Type B pancreatic cell (in vitro differentiated cells): ENCODE measurements at regions not wholly inside any gene's neighbourhood (a gene's known extent, or its start where the extent isn't known, plus 50 kb on each side); places are given as distances from the start of the nearest gene placed in this dataset.

ENCODE experiments used
- DNase-seq: peaks from one replicate; pipeline ENCODE4 v3.0.0; 2021; ENCODE audit warnings: mixed read lengths; ENCODE audit not compliant: unreplicated experiment; ENCODE audit errors: extremely low spot score
- H3K27ac Mint-ChIP-seq: 2 replicates; pipeline ENCODE4 v1.8.0; 2021; ENCODE audit warnings: mild to moderate bottlenecking, mixed read lengths
- H3K27me3 Mint-ChIP-seq: 2 replicates; pipeline ENCODE4 v1.8.0; 2021; ENCODE audit warnings: mixed read lengths
- H3K36me3 Mint-ChIP-seq: 2 replicates; pipeline ENCODE4 v1.8.0; 2021; ENCODE audit warnings: mixed read lengths
- H3K4me1 Mint-ChIP-seq: one replicate; pipeline ENCODE4 v1.8.0; 2021; ENCODE audit warnings: mixed read lengths; ENCODE audit not compliant: unreplicated experiment
- H3K4me3 Mint-ChIP-seq: 2 replicates; pipeline ENCODE4 v1.8.0; 2021; ENCODE audit warnings: mild to moderate bottlenecking, mixed read lengths
- H3K9me3 Mint-ChIP-seq: 2 replicates; pipeline ENCODE4 v1.8.0; 2021; ENCODE audit warnings: mixed read lengths
- CTCF ChIP-seq: fragments of 200-600 bp; sonication (generic); conservative IDR thresholded peaks from 2 replicates; pipeline ENCODE4 v1.5.0; 2021; ENCODE audit warnings: antibody characterized with exemption, mild to moderate bottlenecking

GRCh38 chr1:234896477-234897389, 231.9 kb downstream of the TOMM20 start:
- Mint-ChIP-seq H3K9me3 (no peaks in the 10 kb centered on the region), H3K36me3 (no peaks in the 10 kb centered on the region), H3K27ac (no peak overlapping the region), H3K27me3 (no peaks in the 10 kb centered on the region), H3K4me1 (peaks cover 41% of the 10 kb centered on the region), H3K4me3 (no peak overlapping the region)
- no peak for DNase-seq
- TF ChIP-seq CTCF: no peak

DNA sequence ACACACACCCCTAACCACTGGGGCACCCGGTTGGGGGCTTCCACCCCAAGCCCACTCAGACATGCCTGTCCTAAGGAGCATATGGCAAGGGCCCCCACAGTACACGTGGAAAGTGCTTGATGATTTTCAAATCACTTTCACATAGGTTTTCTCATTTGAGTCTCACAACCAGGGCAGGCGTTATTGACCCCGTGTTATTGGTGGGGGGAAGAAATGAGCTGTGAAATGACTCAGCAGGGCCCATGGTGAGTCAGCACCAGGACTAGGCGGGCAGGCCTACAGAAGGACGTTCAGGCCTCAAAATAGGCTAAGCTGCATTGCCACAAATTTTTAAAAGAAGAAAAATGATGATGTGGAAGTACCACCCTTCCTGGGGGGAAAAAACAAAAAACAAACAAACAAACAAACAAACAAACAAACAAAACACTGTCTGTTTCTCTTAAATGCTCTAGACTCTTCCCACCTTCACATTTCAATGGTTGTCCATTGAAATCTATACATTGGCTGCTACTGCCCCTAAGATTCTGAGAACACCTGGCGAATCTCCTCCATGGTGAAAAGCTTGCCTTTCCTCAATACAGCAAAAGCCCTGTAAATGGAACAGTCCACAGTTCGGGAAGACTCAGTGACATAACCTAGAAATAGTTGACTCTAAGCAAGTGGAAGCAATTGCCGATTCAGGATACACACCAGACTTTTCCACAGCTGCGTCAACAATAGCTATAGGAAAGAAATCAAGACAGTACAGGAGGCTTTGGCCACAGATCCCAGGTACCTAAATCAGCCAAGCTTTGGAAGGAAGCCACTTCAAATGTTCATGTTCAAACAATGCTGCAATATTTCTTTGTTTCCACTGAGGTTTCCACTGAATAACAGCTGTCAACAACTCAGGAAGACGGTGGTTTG, 234.7 kb downstream of the TOMM20 start:
- H3K4me1 Mint-ChIP-seq: peaks cover 22% of the 10 kb centered on the region
- no peaks in the 10 kb centered on the region for H3K9me3 Mint-ChIP-seq
- DNase-seq: no peak
- H3K27ac Mint-ChIP-seq: no peak overlapping the region
- no peaks in the 10 kb centered on the region for H3K27me3 Mint-ChIP-seq
- H3K36me3 Mint-ChIP-seq: no peaks in the 10 kb centered on the region
- no peak for TF ChIP-seq CTCF
- no peak overlapping the region for H3K4me3 Mint-ChIP-seq

DNA sequence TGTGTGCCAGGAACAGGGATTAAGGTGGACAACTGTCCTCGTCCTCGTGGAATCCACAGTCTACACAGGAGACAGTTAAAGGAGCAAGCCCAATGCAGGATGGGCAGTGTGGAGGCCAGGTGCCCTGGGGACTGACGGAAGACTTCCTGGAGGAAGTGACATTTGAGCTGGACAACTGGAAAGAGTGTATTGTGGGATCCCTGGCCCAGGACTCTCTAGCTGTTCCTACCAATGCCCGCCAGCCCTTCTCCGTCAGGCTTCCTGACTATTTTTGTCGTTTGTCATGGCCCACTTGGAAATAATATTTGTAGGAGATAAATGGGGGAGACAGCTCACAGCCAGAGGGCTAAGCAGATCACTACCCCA, 235.3 kb downstream of the TOMM20 start:
- no peaks in the 10 kb centered on the region for H3K36me3 Mint-ChIP-seq
- H3K27ac Mint-ChIP-seq: no peak overlapping the region
- no peaks in the 10 kb centered on the region for H3K27me3 Mint-ChIP-seq

DNA sequence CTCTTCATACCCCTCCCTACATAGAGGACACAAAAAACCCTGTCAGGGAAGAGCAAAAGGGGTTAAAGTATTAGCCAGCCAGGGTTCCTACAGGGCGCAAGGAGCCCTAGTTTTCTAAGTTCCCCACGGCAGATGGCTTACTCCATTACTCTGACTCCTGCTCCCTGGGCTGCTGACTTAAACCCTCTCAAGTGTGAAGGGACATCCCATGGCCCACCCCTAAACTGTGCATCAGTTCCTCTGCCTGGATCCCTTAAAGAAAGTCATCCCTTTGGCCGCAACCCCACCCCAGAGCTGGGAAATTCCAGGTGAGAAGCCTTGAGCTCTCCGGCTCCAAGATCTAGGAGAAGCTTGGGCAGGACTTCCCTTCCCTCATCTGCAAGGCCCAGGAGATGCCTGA, 236.0 kb downstream of the TOMM20 start:
- peaks cover 15% of the 10 kb centered on the region for H3K4me1 Mint-ChIP-seq
- H3K27me3 Mint-ChIP-seq: no peaks in the 10 kb centered on the region
- no peaks in the 10 kb centered on the region for H3K36me3 Mint-ChIP-seq
- no peak overlapping the region for H3K27ac Mint-ChIP-seq
- no peaks in the 10 kb centered on the region for H3K9me3 Mint-ChIP-seq
- no peak overlapping the region for H3K4me3 Mint-ChIP-seq
- no peak for DNase-seq
- TF ChIP-seq CTCF: no peak

More for the DNA sequence above, 235.3 kb downstream of the TOMM20 start:
- TF ChIP-seq CTCF: no peak
- Mint-ChIP-seq H3K4me1 (peaks cover 18% of the 10 kb centered on the region), H3K4me3 (no peak overlapping the region), H3K9me3 (no peaks in the 10 kb centered on the region)
- no peak for DNase-seq

DNA sequence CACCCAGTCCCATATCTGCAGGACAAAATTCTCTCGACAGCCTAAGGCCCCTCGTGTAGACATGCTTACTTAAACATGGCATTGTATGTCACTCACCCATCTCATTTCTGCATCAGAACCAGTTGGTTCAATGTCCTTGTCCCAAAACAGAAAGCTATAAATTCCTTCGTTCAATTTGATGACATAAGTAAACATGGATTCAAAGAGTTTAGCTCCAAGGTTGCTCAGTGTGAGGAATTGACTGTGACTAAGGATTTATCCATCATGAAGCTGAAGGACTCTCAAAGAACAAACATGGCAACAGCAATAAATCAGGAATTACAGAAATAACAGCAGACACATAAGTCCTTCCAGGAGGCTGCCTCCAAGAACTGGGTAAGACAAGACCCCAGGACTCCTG, 237.2 kb downstream of the TOMM20 start:
- Mint-ChIP-seq H3K4me1 (peaks cover 20% of the 10 kb centered on the region), H3K27me3 (no peaks in the 10 kb centered on the region), H3K27ac (no peak overlapping the region), H3K36me3 (no peaks in the 10 kb centered on the region), H3K4me3 (no peak overlapping the region), H3K9me3 (no peaks in the 10 kb centered on the region)
- no peak for DNase-seq
- TF ChIP-seq CTCF: no peak
